Esophagus squamous epithelium (tissue), 4 donors: ENCODE measurements at regions not wholly inside any gene's neighbourhood (a gene's known extent, or its start where the extent isn't known, plus 50 kb on each side); places are given as distances from the start of the nearest gene placed in this dataset.

Experiments
- POLR2A ChIP-seq, 4 donors: fragments of 450-650 bp; IDR thresholded peaks; one replicate each; pipeline ENCODE4 v1.6.1; 2017; ENCODE audit warnings: antibody characterized with exemption in 4 of 4, mild to moderate bottlenecking in 4 of 4, moderate library complexity in 3 of 4
- TF ChIP-seq, protein P1 (sequence below), 6 experiments: fragments of 450-650 bp in 4 of 6; fragments of 200-600 bp in 2 of 6; sonication (generic) in 2 of 6; IDR thresholded peaks; one replicate each; pipeline ENCODE4 v1.5.1; 2016 to 2019; ENCODE audit warnings: antibody characterized with exemption in 6 of 6, mild to moderate bottlenecking in 4 of 6, moderate library complexity in 4 of 6

DNA sequence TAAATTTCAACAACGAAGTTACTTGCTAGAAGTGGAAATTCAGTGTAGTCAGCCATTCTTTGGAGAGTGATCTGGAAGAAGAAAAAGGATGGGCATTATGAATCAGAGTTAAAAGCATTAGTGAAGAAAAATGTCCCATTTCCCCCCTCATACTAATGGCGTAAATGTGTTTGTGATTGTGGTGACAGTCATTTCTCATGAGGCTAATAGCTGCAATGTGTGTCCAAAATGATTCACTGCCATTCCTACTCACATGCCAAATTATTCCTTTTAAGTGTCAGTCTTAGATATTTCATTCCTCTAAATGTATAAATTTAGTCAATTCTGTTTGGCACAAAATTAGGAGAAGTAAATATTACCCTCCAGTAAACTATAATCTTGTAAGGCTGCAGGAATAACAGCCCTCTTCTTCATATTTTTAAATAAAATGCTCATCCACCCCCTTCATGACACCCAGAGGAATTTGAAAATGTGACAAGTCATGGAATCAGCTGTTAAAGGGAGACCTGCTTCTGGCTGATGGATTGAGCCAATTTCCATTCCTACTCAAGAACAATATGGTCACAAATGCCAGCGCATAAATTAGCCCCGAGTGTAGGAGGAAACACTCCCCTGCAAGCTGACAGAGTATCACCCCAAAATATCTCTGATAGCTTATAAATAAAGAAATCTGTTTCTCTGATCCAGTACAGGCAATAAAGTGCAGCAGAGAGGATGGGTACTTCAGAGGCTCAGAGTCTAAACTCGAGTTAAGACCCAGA lies 912.3 kb upstream of the SEL1L start:
- TF ChIP-seq, protein P1, sequence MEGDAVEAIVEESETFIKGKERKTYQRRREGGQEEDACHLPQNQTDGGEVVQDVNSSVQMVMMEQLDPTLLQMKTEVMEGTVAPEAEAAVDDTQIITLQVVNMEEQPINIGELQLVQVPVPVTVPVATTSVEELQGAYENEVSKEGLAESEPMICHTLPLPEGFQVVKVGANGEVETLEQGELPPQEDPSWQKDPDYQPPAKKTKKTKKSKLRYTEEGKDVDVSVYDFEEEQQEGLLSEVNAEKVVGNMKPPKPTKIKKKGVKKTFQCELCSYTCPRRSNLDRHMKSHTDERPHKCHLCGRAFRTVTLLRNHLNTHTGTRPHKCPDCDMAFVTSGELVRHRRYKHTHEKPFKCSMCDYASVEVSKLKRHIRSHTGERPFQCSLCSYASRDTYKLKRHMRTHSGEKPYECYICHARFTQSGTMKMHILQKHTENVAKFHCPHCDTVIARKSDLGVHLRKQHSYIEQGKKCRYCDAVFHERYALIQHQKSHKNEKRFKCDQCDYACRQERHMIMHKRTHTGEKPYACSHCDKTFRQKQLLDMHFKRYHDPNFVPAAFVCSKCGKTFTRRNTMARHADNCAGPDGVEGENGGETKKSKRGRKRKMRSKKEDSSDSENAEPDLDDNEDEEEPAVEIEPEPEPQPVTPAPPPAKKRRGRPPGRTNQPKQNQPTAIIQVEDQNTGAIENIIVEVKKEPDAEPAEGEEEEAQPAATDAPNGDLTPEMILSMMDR (IDR thresholded peaks at IDR 0.05), result no peak
- TF ChIP-seq POLR2A (IDR thresholded peaks at IDR 0.05), result no peak
